WTC11 (cell line): ENCODE measurements at regions not wholly inside any gene's neighbourhood (a gene's known extent, or its start where the extent isn't known, plus 50 kb on each side); places are given as distances from the start of the nearest gene placed in this dataset.
A peak's percentile ranks its signal among the peaks of the same experiment; 100 is the strongest.

Experiments used
- ATAC-seq: fragments of 200-7000 bp; cut with Tn5 transposase; 2 replicates; pipeline ENCODE4 v1.10.0; 2021; ENCODE audit warnings: mild to moderate bottlenecking, moderate library complexity
- CTCF ChIA-PET: fragments of 300-600 bp; sonication (Branson Sonifier 250); formaldehyde crosslinking; loops from one replicate; lab custom pipeline; 2021; ENCODE audit warnings: antibody characterized with exemption; lab: Charles Lee
- POLR2A ChIA-PET: fragments of 350-600 bp; sonication (Branson Sonifier 250); formaldehyde crosslinking; loops from one replicate; lab custom pipeline; 2021; ENCODE audit warnings: antibody characterized with exemption; lab: Charles Lee
- DNase-seq: peaks from one replicate; pipeline ENCODE4 v3.0.0; 2021; ENCODE audit warnings: low spot score
- H3K27ac Mint-ChIP-seq: 2 replicates; pipeline ENCODE4 v1.8.0; 2021; ENCODE audit warnings: mixed read lengths
- H3K27me3 Mint-ChIP-seq: 2 replicates; pipeline ENCODE4 v1.8.0; 2021; ENCODE audit warnings: low read depth, mild to moderate bottlenecking, moderate library complexity, mixed read lengths
- H3K36me3 Mint-ChIP-seq: 2 replicates; pipeline ENCODE4 v1.8.0; 2021; ENCODE audit warnings: mixed read lengths
- H3K4me1 Mint-ChIP-seq: 2 replicates; pipeline ENCODE4 v1.8.0; 2022; ENCODE audit warnings: mixed read lengths
- H3K4me3 Mint-ChIP-seq: 2 replicates; pipeline ENCODE4 v1.8.0; 2021; ENCODE audit warnings: mild to moderate bottlenecking, moderate library complexity, mixed read lengths
- H3K9me3 Mint-ChIP-seq: 2 replicates; pipeline ENCODE4 v1.8.0; 2021; ENCODE audit warnings: mixed read lengths
- CBFB ChIP-seq: sonication (generic); formaldehyde crosslinking; IDR thresholded peaks from 2 replicates; pipeline ENCODE4 v1.8.1; 2022; ENCODE audit warnings: mild to moderate bottlenecking, low read depth, missing genetic modification reagents
- ELF4 ChIP-seq: sonication (generic); formaldehyde crosslinking; IDR thresholded peaks from 2 replicates; pipeline ENCODE4 v1.8.1; 2022; ENCODE audit warnings: low read depth, mild to moderate bottlenecking, moderate library complexity, missing genetic modification reagents
- FOXJ3 ChIP-seq: sonication (generic); formaldehyde crosslinking; IDR thresholded peaks from 2 replicates; pipeline ENCODE4 v1.9.0; 2021; ENCODE audit warnings: missing genetic modification reagents, mild to moderate bottlenecking, borderline replicate concordance
- FOXP1 ChIP-seq: sonication (generic); formaldehyde crosslinking; IDR thresholded peaks from 2 replicates; pipeline ENCODE4 v1.8.0; 2022; ENCODE audit warnings: missing genetic modification reagents, mild to moderate bottlenecking, moderate library complexity, borderline replicate concordance
- GRHL2 ChIP-seq: fragments of 250-450 bp; sonication (Bioruptor Pico); IDR thresholded peaks from 2 replicates; pipeline ENCODE4 v1.8.0; 2022; ENCODE audit warnings: mild to moderate bottlenecking, moderate library complexity; ENCODE audit not compliant: insufficient replicate concordance, severe bottlenecking
- NFE2L1 ChIP-seq: sonication (generic); formaldehyde crosslinking; IDR thresholded peaks from 2 replicates; pipeline ENCODE4 v1.8.1; 2023; ENCODE audit warnings: missing genetic modification reagents
- TEAD1 ChIP-seq: sonication (generic); formaldehyde crosslinking; IDR thresholded peaks from 2 replicates; pipeline ENCODE4 v1.8.0; 2022; ENCODE audit warnings: mild to moderate bottlenecking, missing genetic modification reagents
- ZNF121 ChIP-seq: sonication (generic); formaldehyde crosslinking; IDR thresholded peaks from 2 replicates; pipeline ENCODE4 v1.8.0; 2023; ENCODE audit warnings: missing genetic modification reagents
- ZNF671 ChIP-seq: fragments of 250-450 bp; sonication (Bioruptor Pico); IDR thresholded peaks from 2 replicates; pipeline ENCODE4 v1.8.0; 2021; ENCODE audit warnings: mild to moderate bottlenecking
- TF ChIP-seq, protein P1 (sequence below): sonication (generic); formaldehyde crosslinking; IDR thresholded peaks from 2 replicates; pipeline ENCODE4 v1.8.0; 2022; ENCODE audit warnings: mild to moderate bottlenecking, missing genetic modification reagents
- TF ChIP-seq, protein P2 (sequence below): fragments of 200-600 bp; IDR thresholded peaks from 2 replicates; pipeline ENCODE4 v1.8.0; 2022; ENCODE audit warnings: antibody characterized with exemption
- TF ChIP-seq, protein P3 (sequence below): sonication (generic); formaldehyde crosslinking; IDR thresholded peaks from 2 replicates; pipeline ENCODE4 v1.8.1; 2022; ENCODE audit warnings: mild to moderate bottlenecking, moderate library complexity, missing genetic modification reagents
- TF ChIP-seq, protein P4 (sequence below): sonication (generic); formaldehyde crosslinking; IDR thresholded peaks from 2 replicates; pipeline ENCODE4 v1.8.1; 2022; ENCODE audit warnings: low read depth, missing genetic modification reagents, borderline replicate concordance
- TF ChIP-seq, protein P5 (sequence below): sonication (generic); formaldehyde crosslinking; IDR thresholded peaks from 2 replicates; pipeline ENCODE4 v1.8.0; 2023; ENCODE audit warnings: missing genetic modification reagents
- TF ChIP-seq, protein P6 (sequence below): fragments of 250-450 bp; sonication (Bioruptor Pico); IDR thresholded peaks from 2 replicates; pipeline ENCODE4 v1.9.0; 2021; ENCODE audit warnings: mild to moderate bottlenecking
- TF ChIP-seq, protein P7 (sequence below): sonication (generic); formaldehyde crosslinking; IDR thresholded peaks from 2 replicates; pipeline ENCODE4 v1.8.0; 2022; ENCODE audit warnings: mild to moderate bottlenecking, missing genetic modification reagents
- TF ChIP-seq, protein P8 (sequence below): sonication (generic); formaldehyde crosslinking; IDR thresholded peaks from 2 replicates; pipeline ENCODE4 v1.8.1; 2022; ENCODE audit warnings: missing genetic modification reagents, borderline replicate concordance
- TF ChIP-seq, protein P9 (sequence below): sonication (generic); formaldehyde crosslinking; IDR thresholded peaks from 2 replicates; pipeline ENCODE4 v1.8.0; 2022; ENCODE audit warnings: missing genetic modification reagents

DNA sequence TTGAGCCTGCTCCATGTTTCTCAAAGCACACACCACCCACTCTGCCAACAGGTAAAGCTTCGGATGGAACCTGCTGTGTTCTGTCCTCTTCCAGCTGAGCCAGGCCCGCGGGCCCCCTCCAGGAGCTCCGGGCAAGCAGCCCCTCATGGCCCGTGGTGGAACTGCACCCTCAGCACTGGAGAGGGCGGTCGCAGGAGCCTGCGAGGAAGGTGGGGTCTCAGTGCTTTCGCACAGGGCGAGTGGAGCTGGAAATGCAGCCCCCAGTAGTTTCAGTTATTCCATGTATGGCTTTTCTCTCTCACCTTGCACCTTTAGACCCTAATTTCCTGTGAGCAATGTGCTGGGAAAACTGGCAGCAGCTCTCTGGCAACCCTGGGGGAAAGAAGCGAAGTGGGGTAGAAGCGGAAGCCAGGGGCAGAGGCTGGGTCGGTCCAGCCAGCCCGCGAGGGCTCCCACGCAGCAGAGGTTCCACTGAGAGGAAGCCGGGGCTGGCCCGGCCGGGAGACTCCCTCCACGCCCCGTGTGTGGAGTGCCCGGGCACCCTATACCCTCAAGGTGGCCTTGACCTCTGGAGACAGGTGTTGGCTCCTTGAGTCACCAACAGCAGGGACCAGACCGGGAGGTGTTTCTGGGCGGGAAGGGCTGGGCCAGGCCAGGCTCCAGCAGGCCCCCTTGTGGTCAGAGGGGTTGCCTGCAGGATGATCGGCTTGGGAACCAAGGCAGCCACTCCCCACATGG lies 119.9 kb upstream of the TMEM45B start:
- peak; percentile 87 for DNase-seq
- Mint-ChIP-seq H3K27me3 (peaks cover 12% of the 10 kb centered on the region), H3K36me3 (no peaks in the 10 kb centered on the region), H3K9me3 (no peaks in the 10 kb centered on the region), H3K27ac (no peak overlapping the region), H3K4me3 (peak overlapping the region; percentile 66), H3K4me1 (no peaks in the 10 kb centered on the region)
- ATAC-seq: peak; percentile 94
- ChIA-PET CTCF (interaction anchor here (0.5 to 3.4 kb wide), 53 partner anchors 8 to 466 kb away, joined by 3 to 52 read pairs (median 4); partner anchors contain the start of genes BARX2 and TMEM45B), POLR2A (no interaction called here)
- TF ChIP-seq, protein P1, sequence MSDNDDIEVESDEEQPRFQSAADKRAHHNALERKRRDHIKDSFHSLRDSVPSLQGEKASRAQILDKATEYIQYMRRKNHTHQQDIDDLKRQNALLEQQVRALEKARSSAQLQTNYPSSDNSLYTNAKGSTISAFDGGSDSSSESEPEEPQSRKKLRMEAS (CRISPR knock-in tag): peak; percentile 59; the same call in 1 of the 2 replicates
- TF ChIP-seq ELF4 (CRISPR knock-in tag): no peak
- TF ChIP-seq, protein P2, sequence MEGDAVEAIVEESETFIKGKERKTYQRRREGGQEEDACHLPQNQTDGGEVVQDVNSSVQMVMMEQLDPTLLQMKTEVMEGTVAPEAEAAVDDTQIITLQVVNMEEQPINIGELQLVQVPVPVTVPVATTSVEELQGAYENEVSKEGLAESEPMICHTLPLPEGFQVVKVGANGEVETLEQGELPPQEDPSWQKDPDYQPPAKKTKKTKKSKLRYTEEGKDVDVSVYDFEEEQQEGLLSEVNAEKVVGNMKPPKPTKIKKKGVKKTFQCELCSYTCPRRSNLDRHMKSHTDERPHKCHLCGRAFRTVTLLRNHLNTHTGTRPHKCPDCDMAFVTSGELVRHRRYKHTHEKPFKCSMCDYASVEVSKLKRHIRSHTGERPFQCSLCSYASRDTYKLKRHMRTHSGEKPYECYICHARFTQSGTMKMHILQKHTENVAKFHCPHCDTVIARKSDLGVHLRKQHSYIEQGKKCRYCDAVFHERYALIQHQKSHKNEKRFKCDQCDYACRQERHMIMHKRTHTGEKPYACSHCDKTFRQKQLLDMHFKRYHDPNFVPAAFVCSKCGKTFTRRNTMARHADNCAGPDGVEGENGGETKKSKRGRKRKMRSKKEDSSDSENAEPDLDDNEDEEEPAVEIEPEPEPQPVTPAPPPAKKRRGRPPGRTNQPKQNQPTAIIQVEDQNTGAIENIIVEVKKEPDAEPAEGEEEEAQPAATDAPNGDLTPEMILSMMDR: peak; percentile 81
- TF ChIP-seq, protein P3, sequence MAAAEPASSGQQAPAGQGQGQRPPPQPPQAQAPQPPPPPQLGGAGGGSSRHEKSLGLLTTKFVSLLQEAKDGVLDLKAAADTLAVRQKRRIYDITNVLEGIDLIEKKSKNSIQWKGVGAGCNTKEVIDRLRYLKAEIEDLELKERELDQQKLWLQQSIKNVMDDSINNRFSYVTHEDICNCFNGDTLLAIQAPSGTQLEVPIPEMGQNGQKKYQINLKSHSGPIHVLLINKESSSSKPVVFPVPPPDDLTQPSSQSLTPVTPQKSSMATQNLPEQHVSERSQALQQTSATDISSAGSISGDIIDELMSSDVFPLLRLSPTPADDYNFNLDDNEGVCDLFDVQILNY (CRISPR knock-in tag): peak; percentile 71; the same call in 1 of the 2 replicates

DNA sequence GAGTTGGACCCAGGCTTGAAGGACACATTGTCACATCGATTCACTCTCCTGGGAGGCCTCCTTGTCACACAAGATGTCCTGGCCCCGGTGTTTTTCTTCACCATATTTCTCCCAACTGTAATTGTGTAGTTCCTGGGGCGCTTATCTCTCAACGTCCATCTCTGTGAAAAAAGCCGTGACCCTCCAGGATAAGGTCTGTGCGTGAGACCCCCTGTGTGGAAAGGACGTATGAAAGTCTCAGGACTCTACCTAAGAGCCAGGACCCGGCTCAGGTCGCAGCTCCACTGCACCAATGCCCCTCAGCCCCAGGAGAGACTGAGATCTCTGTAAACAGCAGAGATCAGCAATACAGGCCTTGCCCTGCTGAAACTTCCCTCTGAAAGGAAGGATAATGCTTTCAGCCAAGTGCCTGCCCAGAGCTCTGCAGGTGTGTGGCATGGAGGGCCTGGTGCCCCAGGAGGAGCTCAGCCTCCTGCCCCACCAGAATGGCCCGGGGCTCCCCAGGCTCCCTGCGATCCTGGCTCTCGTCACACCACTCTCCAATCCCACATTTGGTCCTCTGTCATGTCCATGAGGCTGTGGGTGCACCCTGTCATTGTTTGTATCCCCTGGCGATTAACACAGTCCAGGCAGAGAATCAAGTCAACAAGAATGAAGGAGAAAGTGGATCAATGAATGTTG lies 119.2 kb upstream of the TMEM45B start:
- ChIA-PET CTCF (interaction anchor here (0.7 to 3.4 kb wide), 30 partner anchors 8 to 323 kb away, joined by 3 to 52 read pairs (median 4); partner anchors contain the start of gene BARX2), POLR2A (no interaction called here)
- Mint-ChIP-seq H3K4me3 (no peak overlapping the region), H3K36me3 (no peaks in the 10 kb centered on the region), H3K9me3 (no peaks in the 10 kb centered on the region), H3K27me3 (peaks cover 12% of the 10 kb centered on the region), H3K4me1 (no peaks in the 10 kb centered on the region), H3K27ac (no peak overlapping the region)
- DNase-seq (no peak), ATAC-seq (no peak)
- TF ChIP-seq FOXP1: no peak
- no peak for TF ChIP-seq NFE2L1 (CRISPR knock-in tag)
- no peak for TF ChIP-seq GRHL2 (CRISPR knock-in tag)
- TF ChIP-seq ZNF671: no peak
- TF ChIP-seq, protein P4, sequence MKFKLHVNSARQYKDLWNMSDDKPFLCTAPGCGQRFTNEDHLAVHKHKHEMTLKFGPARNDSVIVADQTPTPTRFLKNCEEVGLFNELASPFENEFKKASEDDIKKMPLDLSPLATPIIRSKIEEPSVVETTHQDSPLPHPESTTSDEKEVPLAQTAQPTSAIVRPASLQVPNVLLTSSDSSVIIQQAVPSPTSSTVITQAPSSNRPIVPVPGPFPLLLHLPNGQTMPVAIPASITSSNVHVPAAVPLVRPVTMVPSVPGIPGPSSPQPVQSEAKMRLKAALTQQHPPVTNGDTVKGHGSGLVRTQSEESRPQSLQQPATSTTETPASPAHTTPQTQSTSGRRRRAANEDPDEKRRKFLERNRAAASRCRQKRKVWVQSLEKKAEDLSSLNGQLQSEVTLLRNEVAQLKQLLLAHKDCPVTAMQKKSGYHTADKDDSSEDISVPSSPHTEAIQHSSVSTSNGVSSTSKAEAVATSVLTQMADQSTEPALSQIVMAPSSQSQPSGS (CRISPR knock-in tag): no peak
- TF ChIP-seq CBFB: no peak
- TF ChIP-seq TEAD1 (CRISPR knock-in tag): no peak
- TF ChIP-seq FOXJ3 (CRISPR knock-in tag): no peak
- TF ChIP-seq ZNF121 (CRISPR knock-in tag): no peak
- TF ChIP-seq, protein P5, sequence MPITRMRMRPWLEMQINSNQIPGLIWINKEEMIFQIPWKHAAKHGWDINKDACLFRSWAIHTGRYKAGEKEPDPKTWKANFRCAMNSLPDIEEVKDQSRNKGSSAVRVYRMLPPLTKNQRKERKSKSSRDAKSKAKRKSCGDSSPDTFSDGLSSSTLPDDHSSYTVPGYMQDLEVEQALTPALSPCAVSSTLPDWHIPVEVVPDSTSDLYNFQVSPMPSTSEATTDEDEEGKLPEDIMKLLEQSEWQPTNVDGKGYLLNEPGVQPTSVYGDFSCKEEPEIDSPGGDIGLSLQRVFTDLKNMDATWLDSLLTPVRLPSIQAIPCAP (CRISPR knock-in tag): no peak
- TF ChIP-seq, protein P6, sequence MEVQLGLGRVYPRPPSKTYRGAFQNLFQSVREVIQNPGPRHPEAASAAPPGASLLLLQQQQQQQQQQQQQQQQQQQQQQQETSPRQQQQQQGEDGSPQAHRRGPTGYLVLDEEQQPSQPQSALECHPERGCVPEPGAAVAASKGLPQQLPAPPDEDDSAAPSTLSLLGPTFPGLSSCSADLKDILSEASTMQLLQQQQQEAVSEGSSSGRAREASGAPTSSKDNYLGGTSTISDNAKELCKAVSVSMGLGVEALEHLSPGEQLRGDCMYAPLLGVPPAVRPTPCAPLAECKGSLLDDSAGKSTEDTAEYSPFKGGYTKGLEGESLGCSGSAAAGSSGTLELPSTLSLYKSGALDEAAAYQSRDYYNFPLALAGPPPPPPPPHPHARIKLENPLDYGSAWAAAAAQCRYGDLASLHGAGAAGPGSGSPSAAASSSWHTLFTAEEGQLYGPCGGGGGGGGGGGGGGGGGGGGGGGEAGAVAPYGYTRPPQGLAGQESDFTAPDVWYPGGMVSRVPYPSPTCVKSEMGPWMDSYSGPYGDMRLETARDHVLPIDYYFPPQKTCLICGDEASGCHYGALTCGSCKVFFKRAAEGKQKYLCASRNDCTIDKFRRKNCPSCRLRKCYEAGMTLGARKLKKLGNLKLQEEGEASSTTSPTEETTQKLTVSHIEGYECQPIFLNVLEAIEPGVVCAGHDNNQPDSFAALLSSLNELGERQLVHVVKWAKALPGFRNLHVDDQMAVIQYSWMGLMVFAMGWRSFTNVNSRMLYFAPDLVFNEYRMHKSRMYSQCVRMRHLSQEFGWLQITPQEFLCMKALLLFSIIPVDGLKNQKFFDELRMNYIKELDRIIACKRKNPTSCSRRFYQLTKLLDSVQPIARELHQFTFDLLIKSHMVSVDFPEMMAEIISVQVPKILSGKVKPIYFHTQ (CRISPR knock-in tag): no peak
- TF ChIP-seq, protein P7, sequence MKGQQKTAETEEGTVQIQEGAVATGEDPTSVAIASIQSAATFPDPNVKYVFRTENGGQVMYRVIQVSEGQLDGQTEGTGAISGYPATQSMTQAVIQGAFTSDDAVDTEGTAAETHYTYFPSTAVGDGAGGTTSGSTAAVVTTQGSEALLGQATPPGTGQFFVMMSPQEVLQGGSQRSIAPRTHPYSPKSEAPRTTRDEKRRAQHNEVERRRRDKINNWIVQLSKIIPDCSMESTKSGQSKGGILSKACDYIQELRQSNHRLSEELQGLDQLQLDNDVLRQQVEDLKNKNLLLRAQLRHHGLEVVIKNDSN (CRISPR knock-in tag): no peak
- TF ChIP-seq, protein P8, sequence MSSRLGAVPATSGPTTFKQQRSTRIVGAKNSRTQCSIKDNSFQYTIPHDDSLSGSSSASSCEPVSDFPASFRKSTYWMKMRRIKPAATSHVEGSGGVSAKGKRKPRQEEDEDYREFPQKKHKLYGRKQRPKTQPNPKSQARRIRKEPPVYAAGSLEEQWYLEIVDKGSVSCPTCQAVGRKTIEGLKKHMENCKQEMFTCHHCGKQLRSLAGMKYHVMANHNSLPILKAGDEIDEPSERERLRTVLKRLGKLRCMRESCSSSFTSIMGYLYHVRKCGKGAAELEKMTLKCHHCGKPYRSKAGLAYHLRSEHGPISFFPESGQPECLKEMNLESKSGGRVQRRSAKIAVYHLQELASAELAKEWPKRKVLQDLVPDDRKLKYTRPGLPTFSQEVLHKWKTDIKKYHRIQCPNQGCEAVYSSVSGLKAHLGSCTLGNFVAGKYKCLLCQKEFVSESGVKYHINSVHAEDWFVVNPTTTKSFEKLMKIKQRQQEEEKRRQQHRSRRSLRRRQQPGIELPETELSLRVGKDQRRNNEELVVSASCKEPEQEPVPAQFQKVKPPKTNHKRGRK (CRISPR knock-in tag): no peak
- TF ChIP-seq, protein P9, sequence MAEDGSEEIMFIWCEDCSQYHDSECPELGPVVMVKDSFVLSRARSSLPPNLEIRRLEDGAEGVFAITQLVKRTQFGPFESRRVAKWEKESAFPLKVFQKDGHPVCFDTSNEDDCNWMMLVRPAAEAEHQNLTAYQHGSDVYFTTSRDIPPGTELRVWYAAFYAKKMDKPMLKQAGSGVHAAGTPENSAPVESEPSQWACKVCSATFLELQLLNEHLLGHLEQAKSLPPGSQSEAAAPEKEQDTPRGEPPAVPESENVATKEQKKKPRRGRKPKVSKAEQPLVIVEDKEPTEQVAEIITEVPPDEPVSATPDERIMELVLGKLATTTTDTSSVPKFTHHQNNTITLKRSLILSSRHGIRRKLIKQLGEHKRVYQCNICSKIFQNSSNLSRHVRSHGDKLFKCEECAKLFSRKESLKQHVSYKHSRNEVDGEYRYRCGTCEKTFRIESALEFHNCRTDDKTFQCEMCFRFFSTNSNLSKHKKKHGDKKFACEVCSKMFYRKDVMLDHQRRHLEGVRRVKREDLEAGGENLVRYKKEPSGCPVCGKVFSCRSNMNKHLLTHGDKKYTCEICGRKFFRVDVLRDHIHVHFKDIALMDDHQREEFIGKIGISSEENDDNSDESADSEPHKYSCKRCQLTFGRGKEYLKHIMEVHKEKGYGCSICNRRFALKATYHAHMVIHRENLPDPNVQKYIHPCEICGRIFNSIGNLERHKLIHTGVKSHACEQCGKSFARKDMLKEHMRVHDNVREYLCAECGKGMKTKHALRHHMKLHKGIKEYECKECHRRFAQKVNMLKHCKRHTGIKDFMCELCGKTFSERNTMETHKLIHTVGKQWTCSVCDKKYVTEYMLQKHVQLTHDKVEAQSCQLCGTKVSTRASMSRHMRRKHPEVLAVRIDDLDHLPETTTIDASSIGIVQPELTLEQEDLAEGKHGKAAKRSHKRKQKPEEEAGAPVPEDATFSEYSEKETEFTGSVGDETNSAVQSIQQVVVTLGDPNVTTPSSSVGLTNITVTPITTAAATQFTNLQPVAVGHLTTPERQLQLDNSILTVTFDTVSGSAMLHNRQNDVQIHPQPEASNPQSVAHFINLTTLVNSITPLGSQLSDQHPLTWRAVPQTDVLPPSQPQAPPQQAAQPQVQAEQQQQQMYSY (CRISPR knock-in tag): no peak
